Endodermal cell (in vitro differentiated cells): ENCODE measurements at regions not wholly inside any gene's neighbourhood (a gene's known extent, or its start where the extent isn't known, plus 50 kb on each side); places are given as distances from the start of the nearest gene placed in this dataset.

ENCODE experiments used
- DNase-seq: peaks from one replicate; pipeline ENCODE4 v3.0.0-alpha.2; 2017
- H3K27ac ChIP-seq: 2 replicates; pipeline ENCODE4 v1.5.1; 2013; ENCODE audit warnings: mild to moderate bottlenecking, low read depth, low read length, moderate library complexity
- H3K27me3 ChIP-seq: 2 replicates; pipeline ENCODE4 v1.6.1; 2013; ENCODE audit warnings: mild to moderate bottlenecking, low read length, moderate library complexity; ENCODE audit not compliant: insufficient read depth, control insufficient read depth, poor library complexity, severe bottlenecking
- H3K36me3 ChIP-seq: 2 replicates; pipeline ENCODE4 v1.7.0; 2013; ENCODE audit warnings: mild to moderate bottlenecking, low read length, moderate library complexity; ENCODE audit not compliant: control insufficient read depth, insufficient read depth
- H3K4me1 ChIP-seq: one replicate; pipeline ENCODE4 v1.7.0; 2013; ENCODE audit warnings: low read length; ENCODE audit not compliant: control insufficient read depth, insufficient read depth
- H3K4me3 ChIP-seq: 2 replicates; pipeline ENCODE4 v1.5.1; 2013; ENCODE audit warnings: mild to moderate bottlenecking, low read length, moderate library complexity
- H3K9ac ChIP-seq: 2 replicates; pipeline ENCODE4 v1.6.1; 2013; ENCODE audit warnings: mild to moderate bottlenecking, low read length, moderate library complexity; ENCODE audit not compliant: poor library complexity, severe bottlenecking; ENCODE audit errors: extremely low read depth
- H3K9me3 ChIP-seq: 2 replicates; pipeline ENCODE4 v1.6.1; 2013; ENCODE audit warnings: mild to moderate bottlenecking, low read length, moderate library complexity; ENCODE audit not compliant: control insufficient read depth
- H3K27ac Mint-ChIP-seq: 2 replicates; pipeline ENCODE4 v1.8.0; 2020; ENCODE audit warnings: mixed read lengths
- H3K27me3 Mint-ChIP-seq: 2 replicates; pipeline ENCODE4 v1.8.0; 2021; ENCODE audit warnings: mild to moderate bottlenecking, mixed read lengths; ENCODE audit not compliant: insufficient read depth
- H3K36me3 Mint-ChIP-seq: 2 replicates; pipeline ENCODE4 v1.8.0; 2020; ENCODE audit warnings: low read depth, mixed read lengths
- H3K4me1 Mint-ChIP-seq: 2 replicates; pipeline ENCODE4 v1.8.0; 2020; ENCODE audit warnings: mixed read lengths
- H3K4me3 Mint-ChIP-seq: 2 replicates; pipeline ENCODE4 v1.8.0; 2020; ENCODE audit warnings: mild to moderate bottlenecking, moderate library complexity, mixed read lengths
- H3K9me3 Mint-ChIP-seq: 2 replicates; pipeline ENCODE4 v1.8.0; 2020; ENCODE audit warnings: mild to moderate bottlenecking, mixed read lengths
- CTCF ChIP-seq: fragments of 200-600 bp; sonication (generic); conservative IDR thresholded peaks from 2 replicates; pipeline ENCODE4 v1.5.0; 2021; ENCODE audit warnings: antibody characterized with exemption, mild to moderate bottlenecking
- WGBS, 2 experiments: methylation state at CpG; one replicate each; pipeline versions ENCODE4 v1.1.5 to v1.1.7; 2013; ENCODE audit warnings: missing lambda C conversion rate in 2 of 2, mixed read lengths in 1 of 2; ENCODE audit not compliant: insufficient coverage in 1 of 2, insufficient read length in 1 of 2; 5-methylcytosine and 5-hydroxymethylcytosine counted together

DNA sequence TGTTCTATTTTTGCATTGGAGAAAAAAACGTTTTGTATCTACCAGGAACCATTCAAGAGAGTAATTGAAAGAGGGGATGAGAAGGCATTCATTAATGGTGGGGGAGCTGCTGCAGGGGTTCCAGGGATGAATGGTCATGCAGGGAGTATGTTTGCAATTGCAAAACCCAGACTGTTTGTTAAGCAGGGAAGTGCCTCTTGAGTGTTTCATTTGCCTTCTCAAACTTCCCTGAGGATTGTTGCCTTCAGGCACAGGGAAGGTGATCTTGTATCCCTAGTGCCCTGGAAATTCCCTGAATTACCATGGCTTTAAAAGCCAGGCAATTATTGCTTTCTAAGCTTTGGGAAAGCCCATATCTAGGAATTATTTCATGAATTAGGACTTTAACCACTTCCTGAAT lies 172.7 kb upstream of the NLGN4Y start:
- no peaks in the 10 kb centered on the region for H3K36me3 ChIP-seq
- 40% methylated on average over 1 of the region's 1 CpG; no CpG with 5 or more reads in 1 of the 2 experiments for WGBS, 2 experiments
- TF ChIP-seq CTCF: no peak
- no peaks in the 10 kb centered on the region for H3K27me3 ChIP-seq
- no peaks in the 10 kb centered on the region for H3K4me1 ChIP-seq
- Mint-ChIP-seq H3K4me1 (no peaks in the 10 kb centered on the region), H3K27ac (no peak overlapping the region), H3K27me3 (no peaks in the 10 kb centered on the region), H3K9me3 (no peaks in the 10 kb centered on the region), H3K36me3 (no peaks in the 10 kb centered on the region), H3K4me3 (no peak overlapping the region)
- H3K4me3 ChIP-seq: no peak overlapping the region
- no peaks in the 10 kb centered on the region for H3K9me3 ChIP-seq
- H3K27ac ChIP-seq: no peak overlapping the region
- H3K9ac ChIP-seq: no peak overlapping the region
- no peak for DNase-seq

DNA sequence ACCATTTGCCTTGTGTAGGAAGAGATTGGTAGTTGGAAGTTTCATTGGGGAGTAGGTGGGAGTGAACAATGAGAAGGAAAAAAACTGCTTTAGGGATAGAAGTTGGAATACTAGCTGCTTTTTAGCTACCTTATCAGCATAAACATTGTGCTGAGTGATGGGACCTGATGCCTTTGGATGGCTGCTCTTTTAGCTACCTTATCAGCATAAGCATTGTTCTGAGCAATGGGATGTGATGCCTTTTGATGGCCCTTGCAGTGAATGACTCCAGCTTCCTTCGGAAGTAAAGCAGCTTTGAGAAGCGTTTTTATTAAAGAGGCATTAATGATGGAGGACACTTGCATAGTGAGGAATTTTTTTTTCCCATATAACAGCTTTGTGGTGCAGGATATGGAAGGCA lies 168.2 kb upstream of the NLGN4Y start:
- no peak overlapping the region for H3K9ac ChIP-seq
- H3K36me3 Mint-ChIP-seq: no peaks in the 10 kb centered on the region
- no peak for DNase-seq
- no peak overlapping the region for H3K4me3 Mint-ChIP-seq
- H3K27ac ChIP-seq: no peak overlapping the region
- H3K36me3 ChIP-seq: no peaks in the 10 kb centered on the region
- H3K4me3 ChIP-seq: no peak overlapping the region
- 43% methylated on average over 2 of the region's 2 CpGs; no CpG with 5 or more reads in 1 of the 2 experiments for WGBS, 2 experiments
- no peaks in the 10 kb centered on the region for H3K4me1 ChIP-seq
- TF ChIP-seq CTCF: no peak
- H3K27me3 ChIP-seq: no peaks in the 10 kb centered on the region
- no peaks in the 10 kb centered on the region for H3K9me3 Mint-ChIP-seq
- no peak overlapping the region for H3K27ac Mint-ChIP-seq
- peaks cover 14% of the 10 kb centered on the region for H3K9me3 ChIP-seq
- H3K27me3 Mint-ChIP-seq: no peaks in the 10 kb centered on the region
- no peaks in the 10 kb centered on the region for H3K4me1 Mint-ChIP-seq

DNA sequence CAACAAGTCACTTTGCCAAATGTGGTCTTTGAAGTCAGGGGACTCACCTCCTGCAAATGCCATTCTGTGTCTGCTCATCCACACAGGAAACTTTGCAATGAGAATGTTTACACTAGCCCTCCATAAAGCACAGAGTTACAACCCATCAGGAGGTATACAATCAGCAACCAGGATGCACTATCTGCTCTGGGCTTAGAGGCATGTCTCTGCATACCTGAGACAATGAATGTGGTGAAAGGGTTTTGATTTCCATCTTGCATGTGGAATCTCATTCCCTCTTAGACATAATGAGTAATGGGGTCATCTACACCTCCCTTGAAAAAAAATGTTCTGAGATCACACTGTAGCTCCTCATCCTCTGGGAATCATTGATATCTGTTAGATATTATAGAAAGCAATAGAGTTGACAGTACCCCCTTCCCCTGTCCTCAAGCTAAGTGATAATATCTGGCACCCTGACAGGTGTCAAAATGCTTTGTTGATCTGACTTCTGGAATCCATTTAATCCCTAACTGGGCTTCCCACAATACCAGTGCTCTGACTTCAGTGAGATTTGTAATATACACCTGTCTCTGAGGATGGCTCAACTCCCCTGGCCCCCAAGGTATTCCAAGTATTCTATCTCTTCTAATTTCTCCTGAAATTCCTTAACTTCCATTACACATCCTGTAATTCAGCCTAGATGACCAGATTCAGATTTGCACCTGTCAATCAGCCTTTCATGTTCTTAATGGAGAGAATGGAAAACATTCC lies 163.4 kb upstream of the NLGN4Y start:
- Histone ChIP-seq H3K9ac (peak overlapping the region; percentile 59), H3K9me3 (peaks cover 14% of the 10 kb centered on the region), H3K36me3 (no peaks in the 10 kb centered on the region), H3K27ac (peak overlapping the region; percentile 24), H3K27me3 (no peaks in the 10 kb centered on the region), H3K4me3 (peak overlapping the region; percentile 49), H3K4me1 (no peaks in the 10 kb centered on the region)
- no peaks in the 10 kb centered on the region for H3K36me3 Mint-ChIP-seq
- no peak overlapping the region for H3K4me3 Mint-ChIP-seq
- no peak overlapping the region for H3K27ac Mint-ChIP-seq
- TF ChIP-seq CTCF: no peak
- no peaks in the 10 kb centered on the region for H3K4me1 Mint-ChIP-seq
- DNase-seq: no peak
- no peaks in the 10 kb centered on the region for H3K9me3 Mint-ChIP-seq
- no peaks in the 10 kb centered on the region for H3K27me3 Mint-ChIP-seq
